Breast epithelium (tissue), 3 donors: ENCODE measurements at regions not wholly inside any gene's neighbourhood (a gene's known extent, or its start where the extent isn't known, plus 50 kb on each side); places are given as distances from the start of the nearest gene placed in this dataset.

ENCODE experiments used
- POLR2A ChIP-seq: fragments of 450-650 bp; IDR thresholded peaks from one replicate; pipeline ENCODE4 v1.6.1; 2016; ENCODE audit warnings: antibody characterized with exemption, mild to moderate bottlenecking, moderate library complexity
- TF ChIP-seq, protein P1 (sequence below), 3 donors: fragments of 450-650 bp; IDR thresholded peaks; one replicate each; pipeline ENCODE4 v1.5.1; 2016 to 2017; ENCODE audit warnings: antibody characterized with exemption in 3 of 3, mild to moderate bottlenecking in 3 of 3, moderate library complexity in 3 of 3

DNA sequence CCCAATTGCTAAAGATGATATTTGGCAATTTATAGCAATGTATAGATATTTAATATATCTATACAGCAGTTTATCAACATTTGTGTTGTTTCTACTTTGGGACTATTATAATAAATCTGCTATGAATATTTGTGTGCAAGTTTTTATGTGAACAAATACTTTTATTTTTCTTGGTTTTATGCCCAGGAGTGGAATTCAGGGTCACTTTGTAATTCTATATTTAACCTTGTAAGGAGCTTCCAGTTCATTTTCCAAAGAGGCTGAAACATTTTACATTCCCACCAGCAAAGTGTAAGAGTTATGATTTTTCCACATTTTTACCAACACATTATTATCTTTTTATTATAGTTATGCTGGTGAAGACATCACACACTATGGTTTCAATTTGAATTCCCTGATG lies 801.3 kb downstream of the PCDH18 start:
- TF ChIP-seq, protein P1, sequence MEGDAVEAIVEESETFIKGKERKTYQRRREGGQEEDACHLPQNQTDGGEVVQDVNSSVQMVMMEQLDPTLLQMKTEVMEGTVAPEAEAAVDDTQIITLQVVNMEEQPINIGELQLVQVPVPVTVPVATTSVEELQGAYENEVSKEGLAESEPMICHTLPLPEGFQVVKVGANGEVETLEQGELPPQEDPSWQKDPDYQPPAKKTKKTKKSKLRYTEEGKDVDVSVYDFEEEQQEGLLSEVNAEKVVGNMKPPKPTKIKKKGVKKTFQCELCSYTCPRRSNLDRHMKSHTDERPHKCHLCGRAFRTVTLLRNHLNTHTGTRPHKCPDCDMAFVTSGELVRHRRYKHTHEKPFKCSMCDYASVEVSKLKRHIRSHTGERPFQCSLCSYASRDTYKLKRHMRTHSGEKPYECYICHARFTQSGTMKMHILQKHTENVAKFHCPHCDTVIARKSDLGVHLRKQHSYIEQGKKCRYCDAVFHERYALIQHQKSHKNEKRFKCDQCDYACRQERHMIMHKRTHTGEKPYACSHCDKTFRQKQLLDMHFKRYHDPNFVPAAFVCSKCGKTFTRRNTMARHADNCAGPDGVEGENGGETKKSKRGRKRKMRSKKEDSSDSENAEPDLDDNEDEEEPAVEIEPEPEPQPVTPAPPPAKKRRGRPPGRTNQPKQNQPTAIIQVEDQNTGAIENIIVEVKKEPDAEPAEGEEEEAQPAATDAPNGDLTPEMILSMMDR (IDR thresholded peaks at IDR 0.05) = no peak
- no peak for TF ChIP-seq POLR2A
